T-helper 1 cell treated with Interleukin-12 subunit alpha and Interleukin-12 subunit beta and Interleukin-4 antibody, amounts not matched to agents 30 ng/mL and 1 ng/mL, for 36 hours (primary cell): ENCODE measurements at regions not wholly inside any gene's neighbourhood (a gene's known extent, or its start where the extent isn't known, plus 50 kb on each side); places are given as distances from the start of the nearest gene placed in this dataset.
"Not testable (repeated sequence)": the region's sequence is repeated elsewhere in the genome, so short reads cannot be mapped to it uniquely, and the experiment has no call there.

ENCODE experiments used
- intact Hi-C: fragments of 100-400 bp; cut with micrococcal nuclease; formaldehyde crosslinking; loops from one replicate; pipeline ENCODE4 v1.15.1; 2024

GRCh38 chr22:47304854-47305253 lies 542.4 kb downstream of the TBC1D22A start:
- intact Hi-C loops = no loop called here

GRCh38 chr22:47304191-47304831 lies 541.9 kb downstream of the TBC1D22A start:
- intact Hi-C loops = no loop called here

GRCh38 chr22:47303161-47303890 lies 540.9 kb downstream of the TBC1D22A start:
- intact Hi-C loops = no loop called here

GRCh38 chr22:47302587-47302986 lies 540.1 kb downstream of the TBC1D22A start:
- intact Hi-C loops = not testable (repeated sequence)

GRCh38 chr22:47301820-47302475 lies 539.5 kb downstream of the TBC1D22A start:
- intact Hi-C loops = no loop called here

- intact Hi-C loops = no loop called here
These were observed 538.4 kb downstream of the TBC1D22A start for GRCh38 chr22:47300698-47301405.

- intact Hi-C loops = no loop called here
These were observed 537.6 kb downstream of the TBC1D22A start for GRCh38 chr22:47299863-47300697.

- intact Hi-C loops = no loop called here
These were observed 536.9 kb downstream of the TBC1D22A start for GRCh38 chr22:47299211-47299862.

- intact Hi-C loops = no loop called here
These were observed 535.8 kb downstream of the TBC1D22A start for GRCh38 chr22:47298017-47298785.

- intact Hi-C loops = no loop called here
These were observed 535.0 kb downstream of the TBC1D22A start for GRCh38 chr22:47297261-47298016.

GRCh38 chr22:47296405-47297260 lies 534.2 kb downstream of the TBC1D22A start:
- intact Hi-C loops = no loop called here

GRCh38 chr22:47295982-47296381 lies 533.5 kb downstream of the TBC1D22A start:
- intact Hi-C loops = no loop called here

- intact Hi-C loops = no loop called here
These were observed 532.9 kb downstream of the TBC1D22A start for GRCh38 chr22:47295226-47295901.

GRCh38 chr22:47294576-47294975 lies 532.1 kb downstream of the TBC1D22A start:
- intact Hi-C loops = no loop called here

- intact Hi-C loops = no loop called here
These were observed 531.7 kb downstream of the TBC1D22A start for GRCh38 chr22:47294222-47294532.

GRCh38 chr22:47293368-47294221 lies 531.1 kb downstream of the TBC1D22A start:
- intact Hi-C loops = no loop called here
